GM12865 (cell line): ENCODE measurements at regions not wholly inside any gene's neighbourhood (a gene's known extent, or its start where the extent isn't known, plus 50 kb on each side); places are given as distances from the start of the nearest gene placed in this dataset.
A peak's percentile ranks its signal among the peaks of the same experiment; 100 is the strongest.

Experiments used
- DNase-seq: peaks from one replicate; pipeline ENCODE4 v3.0.0; 2010; ENCODE audit warnings: low read depth
- H3K4me3 ChIP-seq: 2 replicates; pipeline ENCODE4 v1.5.1; 2011; ENCODE audit warnings: mild to moderate bottlenecking, low read depth, low read length, control low read depth
- CTCF ChIP-seq: IDR thresholded peaks from 2 replicates; pipeline ENCODE4 v1.5.1; 2011; ENCODE audit warnings: low read length, control low read depth, low read depth, inconsistent platforms; ENCODE audit not compliant: insufficient read depth; ENCODE audit errors: missing control alignments

GRCh38 chr10:10956681-10957542 lies 60.8 kb upstream of the CELF2 start:
- no peak for TF ChIP-seq CTCF
- H3K4me3 ChIP-seq, result no peak overlapping the region

GRCh38 chr10:10958041-10958440 lies 59.6 kb upstream of the CELF2 start:
- H3K4me3 ChIP-seq, result no peak overlapping the region
- TF ChIP-seq CTCF, result no peak
- DNase-seq, result no peak

More at GRCh38 chr10:10956681-10957542, 60.8 kb upstream of the CELF2 start:
- DNase-seq, result no peak

GRCh38 chr10:10959666-10960065 lies 58.0 kb upstream of the CELF2 start:
- DNase-seq, result peak; percentile 70
- TF ChIP-seq CTCF, result no peak
- no peak overlapping the region for H3K4me3 ChIP-seq

- DNase-seq, result no peak
- no peak for TF ChIP-seq CTCF
- no peak overlapping the region for H3K4me3 ChIP-seq
Observed at GRCh38 chr10:10960534-10960933, 57.1 kb upstream of the CELF2 start.

GRCh38 chr10:10961072-10961471 lies 56.6 kb upstream of the CELF2 start:
- DNase-seq, result no peak
- no peak overlapping the region for H3K4me3 ChIP-seq
- no peak for TF ChIP-seq CTCF

GRCh38 chr10:10967029-10967428 lies 50.6 kb upstream of the CELF2 start:
- no peak overlapping the region for H3K4me3 ChIP-seq
- no peak for DNase-seq
- no peak for TF ChIP-seq CTCF
